Calu3 (cell line): ENCODE measurements at regions not wholly inside any gene's neighbourhood (a gene's known extent, or its start where the extent isn't known, plus 50 kb on each side); places are given as distances from the start of the nearest gene placed in this dataset.

Source experiments
- BruUV-seq: library from RNA; stranded (reverse); fragments of 400-500 nt; replicated peaks from 2 replicates; lab custom pipeline; 2021; lab: Mats Ljungman, UMichigan
- CTCF ChIA-PET: fragments of 300-600 bp; sonication (Branson Sonifier 250); formaldehyde crosslinking; loops from one replicate; lab custom pipeline; 2022; ENCODE audit warnings: antibody characterized with exemption; lab: Charles Lee
- DNase-seq: peaks from one replicate; pipeline ENCODE4 v3.0.0; 2022
- H3K27ac Mint-ChIP-seq: one replicate; pipeline ENCODE4 v1.8.0; 2022; ENCODE audit warnings: mixed read lengths; ENCODE audit not compliant: unreplicated experiment
- H3K27me3 Mint-ChIP-seq: one replicate; pipeline ENCODE4 v1.8.0; 2022; ENCODE audit warnings: mixed read lengths; ENCODE audit not compliant: unreplicated experiment
- H3K36me3 Mint-ChIP-seq: one replicate; pipeline ENCODE4 v1.8.0; 2022; ENCODE audit warnings: mild to moderate bottlenecking, moderate library complexity, mixed read lengths; ENCODE audit not compliant: insufficient read depth, unreplicated experiment
- H3K4me1 Mint-ChIP-seq: one replicate; pipeline ENCODE4 v1.8.0; 2022; ENCODE audit warnings: mild to moderate bottlenecking, low read depth, mixed read lengths; ENCODE audit not compliant: unreplicated experiment
- H3K4me3 Mint-ChIP-seq: one replicate; pipeline ENCODE4 v1.8.0; 2022; ENCODE audit warnings: mild to moderate bottlenecking, low read depth, moderate library complexity, mixed read lengths; ENCODE audit not compliant: unreplicated experiment
- H3K9me3 Mint-ChIP-seq: one replicate; pipeline ENCODE4 v1.8.0; 2022; ENCODE audit warnings: low read depth, mixed read lengths; ENCODE audit not compliant: unreplicated experiment
- intact Hi-C: fragments of 100-400 bp; cut with micrococcal nuclease; formaldehyde crosslinking; loops from one replicate; pipeline ENCODE4 v1.10.0; 2022; ENCODE audit not compliant: unreplicated experiment
- TF ChIP-seq, protein P1 (sequence below): fragments of 200-600 bp; IDR thresholded peaks from one replicate; pipeline ENCODE4 v1.8.0; 2022; ENCODE audit warnings: antibody characterized with exemption; ENCODE audit not compliant: unreplicated experiment

DNA sequence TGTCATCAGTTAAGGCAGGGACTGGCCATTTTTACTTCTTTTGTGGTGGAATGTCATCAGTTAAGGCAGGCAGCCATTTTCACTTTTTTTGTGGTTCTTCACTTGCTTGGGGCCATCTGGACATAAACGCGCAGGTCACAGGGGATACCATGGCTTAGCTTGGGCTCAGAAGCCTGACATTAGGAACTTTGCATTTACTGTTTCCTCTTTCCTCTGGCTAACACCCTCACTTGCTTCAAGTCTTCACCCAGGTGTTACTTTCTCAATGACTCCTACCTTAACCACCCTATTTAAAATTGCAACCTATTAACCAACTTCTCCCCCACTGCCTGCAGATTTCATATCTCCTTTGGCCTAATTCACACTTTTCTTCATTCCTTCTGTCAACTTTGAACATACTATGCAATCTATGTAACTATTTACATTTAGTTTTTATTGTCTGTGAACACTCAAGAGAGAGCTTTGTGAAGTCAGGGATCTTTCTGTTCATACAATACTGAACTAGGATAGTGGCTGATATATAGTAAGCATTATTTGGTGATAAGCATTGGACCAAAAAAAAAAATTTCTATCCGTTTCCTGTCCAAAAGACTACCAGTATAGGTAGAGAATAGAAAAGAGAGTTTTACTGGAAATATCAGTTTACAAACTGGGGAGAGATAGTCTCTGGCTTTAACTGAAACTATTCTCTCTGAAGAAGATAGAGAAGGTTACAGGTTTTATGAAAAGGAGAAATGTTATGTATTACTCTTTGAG is 600.1 kb upstream of the ZNF804A start:
- no peaks in the 10 kb centered on the region for H3K4me1 Mint-ChIP-seq
- no peaks in the 10 kb centered on the region for H3K9me3 Mint-ChIP-seq
- no peak overlapping the region for H3K27ac Mint-ChIP-seq
- H3K36me3 Mint-ChIP-seq: no peaks in the 10 kb centered on the region
- intact Hi-C loops: no loop called here
- BruUV-seq: no TSS peak
- H3K4me3 Mint-ChIP-seq: no peak overlapping the region
- TF ChIP-seq, protein P1, sequence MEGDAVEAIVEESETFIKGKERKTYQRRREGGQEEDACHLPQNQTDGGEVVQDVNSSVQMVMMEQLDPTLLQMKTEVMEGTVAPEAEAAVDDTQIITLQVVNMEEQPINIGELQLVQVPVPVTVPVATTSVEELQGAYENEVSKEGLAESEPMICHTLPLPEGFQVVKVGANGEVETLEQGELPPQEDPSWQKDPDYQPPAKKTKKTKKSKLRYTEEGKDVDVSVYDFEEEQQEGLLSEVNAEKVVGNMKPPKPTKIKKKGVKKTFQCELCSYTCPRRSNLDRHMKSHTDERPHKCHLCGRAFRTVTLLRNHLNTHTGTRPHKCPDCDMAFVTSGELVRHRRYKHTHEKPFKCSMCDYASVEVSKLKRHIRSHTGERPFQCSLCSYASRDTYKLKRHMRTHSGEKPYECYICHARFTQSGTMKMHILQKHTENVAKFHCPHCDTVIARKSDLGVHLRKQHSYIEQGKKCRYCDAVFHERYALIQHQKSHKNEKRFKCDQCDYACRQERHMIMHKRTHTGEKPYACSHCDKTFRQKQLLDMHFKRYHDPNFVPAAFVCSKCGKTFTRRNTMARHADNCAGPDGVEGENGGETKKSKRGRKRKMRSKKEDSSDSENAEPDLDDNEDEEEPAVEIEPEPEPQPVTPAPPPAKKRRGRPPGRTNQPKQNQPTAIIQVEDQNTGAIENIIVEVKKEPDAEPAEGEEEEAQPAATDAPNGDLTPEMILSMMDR: no peak
- no peaks in the 10 kb centered on the region for H3K27me3 Mint-ChIP-seq
- CTCF ChIA-PET: interaction anchor here (0.7 kb wide), 1 partner anchor 345 kb away, joined by 3 read pairs; no protein-coding TSS in a partner anchor
- no peak for DNase-seq

DNA sequence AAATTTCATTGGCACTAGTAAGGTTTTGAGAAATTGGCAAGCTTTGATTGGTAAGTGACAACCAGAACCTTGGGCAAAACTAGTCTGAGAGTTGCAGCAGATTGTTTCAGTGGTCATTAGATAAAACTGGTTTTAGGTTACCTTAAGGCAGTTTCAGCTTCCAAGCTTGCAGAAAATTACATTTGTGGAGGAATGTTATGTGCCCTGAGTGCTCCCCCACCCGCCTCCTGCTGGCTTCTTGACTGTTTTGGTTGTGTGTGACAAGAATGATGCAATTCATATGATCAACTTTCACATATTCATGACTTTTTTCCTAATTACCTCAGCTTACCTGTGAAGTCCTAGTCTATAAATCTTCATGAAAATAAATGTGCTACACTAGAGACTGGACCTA is 599.5 kb upstream of the ZNF804A start:
- Mint-ChIP-seq H3K27me3 (no peaks in the 10 kb centered on the region), H3K9me3 (no peaks in the 10 kb centered on the region), H3K4me3 (no peak overlapping the region), H3K4me1 (no peaks in the 10 kb centered on the region), H3K27ac (no peak overlapping the region), H3K36me3 (no peaks in the 10 kb centered on the region)
- intact Hi-C loops: no loop called here
- TF ChIP-seq, protein P1: no peak
- no peak for DNase-seq
- no TSS peak for BruUV-seq
- CTCF ChIA-PET: no interaction called here

DNA sequence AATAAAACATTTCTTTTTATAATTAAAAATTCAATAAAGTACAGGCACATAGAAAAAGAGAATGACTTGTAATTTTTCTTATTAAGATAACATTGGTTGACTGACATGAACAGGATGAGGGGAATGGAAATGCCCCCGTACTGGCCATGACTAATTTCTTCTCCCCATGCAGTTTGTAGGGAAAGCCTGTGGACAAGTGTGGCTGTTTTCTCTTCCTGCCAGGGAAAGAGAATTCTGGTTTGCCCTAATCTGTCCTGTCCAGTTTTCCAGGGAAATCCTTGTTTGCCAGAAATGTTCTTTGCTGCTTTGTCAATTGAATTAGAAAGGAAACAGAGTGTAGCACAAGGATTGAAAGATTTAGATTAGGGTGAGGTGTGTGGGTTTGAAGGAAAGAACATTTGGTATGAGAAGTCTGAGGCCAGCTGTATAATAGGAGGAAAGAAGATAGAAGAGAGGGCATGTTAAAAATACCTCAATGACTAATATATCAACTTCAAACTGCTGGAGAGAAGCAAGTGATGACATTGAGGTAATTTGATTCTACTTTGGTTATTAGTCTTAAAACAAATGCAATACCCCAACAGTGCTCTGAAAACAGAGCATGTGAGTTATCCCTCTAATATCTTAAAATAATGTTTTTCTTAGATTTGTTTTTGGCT is 593.9 kb upstream of the ZNF804A start:
- BruUV-seq: no TSS peak
- intact Hi-C loops: no loop called here
- no peaks in the 10 kb centered on the region for H3K27me3 Mint-ChIP-seq
- H3K4me3 Mint-ChIP-seq: no peak overlapping the region
- H3K36me3 Mint-ChIP-seq: no peaks in the 10 kb centered on the region
- H3K27ac Mint-ChIP-seq: no peak overlapping the region
- H3K9me3 Mint-ChIP-seq: no peaks in the 10 kb centered on the region
- H3K4me1 Mint-ChIP-seq: no peaks in the 10 kb centered on the region
- no peak for DNase-seq
- CTCF ChIA-PET: no interaction called here
- TF ChIP-seq, protein P1: no peak

DNA sequence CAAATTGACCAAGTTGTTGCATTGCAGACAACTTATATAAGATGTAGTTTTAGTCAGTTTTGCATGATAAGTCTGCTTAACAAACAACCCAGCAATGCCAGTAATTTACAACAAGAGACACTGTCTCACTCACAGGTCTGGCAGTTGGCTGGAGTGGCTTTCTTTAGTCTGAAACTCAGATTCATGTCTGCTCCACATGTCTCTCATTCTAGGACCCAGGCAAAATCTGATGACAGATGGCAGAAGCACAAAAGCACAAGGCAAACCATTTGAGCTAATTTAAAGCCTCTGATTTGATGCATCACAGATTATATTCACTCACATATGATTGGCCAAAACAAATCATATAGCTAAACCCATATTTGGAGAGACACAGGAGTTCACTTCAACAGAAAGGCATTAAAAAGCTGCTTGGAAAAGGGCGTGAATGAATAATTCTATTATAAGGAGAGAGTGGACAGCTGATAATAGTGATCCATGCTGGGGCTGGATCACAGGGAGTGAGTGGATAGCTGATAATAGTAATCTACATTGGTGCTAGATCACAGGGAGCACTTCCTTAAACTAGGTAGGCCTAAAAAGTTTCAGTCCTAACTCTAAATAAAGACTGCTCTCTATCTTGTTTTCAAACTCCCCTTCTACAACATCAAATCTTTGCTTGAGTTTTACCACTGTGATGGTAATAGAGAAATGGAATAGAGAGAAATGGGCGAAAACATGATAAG is 593.2 kb upstream of the ZNF804A start:
- Mint-ChIP-seq H3K4me3 (no peak overlapping the region), H3K36me3 (no peaks in the 10 kb centered on the region), H3K9me3 (no peaks in the 10 kb centered on the region), H3K4me1 (no peaks in the 10 kb centered on the region), H3K27ac (no peak overlapping the region), H3K27me3 (no peaks in the 10 kb centered on the region)
- BruUV-seq: no TSS peak
- TF ChIP-seq, protein P1: no peak
- intact Hi-C loops: no loop called here
- CTCF ChIA-PET: no interaction called here
- DNase-seq: no peak
